Anterior cingulate cortex (tissue), 58 donors: ENCODE measurements at regions not wholly inside any gene's neighbourhood (a gene's known extent, or its start where the extent isn't known, plus 50 kb on each side); places are given as distances from the start of the nearest gene placed in this dataset.
A peak's percentile ranks its signal among the peaks of the same experiment; 100 is the strongest.

Source experiments
- DNase-seq, 58 donors: peaks; one replicate each; lab custom pipeline; 2025; lab: John Stamatoyannopoulos, UW

DNA sequence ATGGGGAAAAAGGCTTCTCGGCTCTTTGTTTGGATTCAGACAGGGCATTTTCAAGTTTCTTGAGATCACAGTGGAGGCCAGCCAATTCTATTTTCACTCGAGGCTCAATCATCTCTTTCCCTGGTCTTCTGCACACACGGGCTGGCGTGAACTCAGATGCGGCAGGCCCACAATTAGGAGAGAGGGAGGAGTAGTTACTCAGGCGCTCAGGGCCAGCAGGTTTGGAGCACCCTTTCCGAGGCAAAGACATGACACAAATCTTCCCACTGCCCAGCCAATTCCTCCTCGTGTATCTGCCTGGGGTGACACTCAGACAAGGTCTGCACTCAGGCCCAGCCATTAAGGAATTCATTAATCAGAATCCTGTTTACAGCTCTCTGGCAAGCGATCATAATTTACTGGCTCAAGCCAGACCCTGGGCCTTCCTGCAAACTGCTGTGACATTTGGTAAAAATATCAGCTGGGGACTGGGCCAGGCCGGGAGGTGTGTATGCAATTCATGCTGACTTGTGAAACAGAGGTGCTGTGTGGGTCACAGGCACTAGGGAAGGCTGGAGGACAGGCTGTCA is 68.1 kb upstream of the TLE3 start:
- DNase-seq = no peak

DNA sequence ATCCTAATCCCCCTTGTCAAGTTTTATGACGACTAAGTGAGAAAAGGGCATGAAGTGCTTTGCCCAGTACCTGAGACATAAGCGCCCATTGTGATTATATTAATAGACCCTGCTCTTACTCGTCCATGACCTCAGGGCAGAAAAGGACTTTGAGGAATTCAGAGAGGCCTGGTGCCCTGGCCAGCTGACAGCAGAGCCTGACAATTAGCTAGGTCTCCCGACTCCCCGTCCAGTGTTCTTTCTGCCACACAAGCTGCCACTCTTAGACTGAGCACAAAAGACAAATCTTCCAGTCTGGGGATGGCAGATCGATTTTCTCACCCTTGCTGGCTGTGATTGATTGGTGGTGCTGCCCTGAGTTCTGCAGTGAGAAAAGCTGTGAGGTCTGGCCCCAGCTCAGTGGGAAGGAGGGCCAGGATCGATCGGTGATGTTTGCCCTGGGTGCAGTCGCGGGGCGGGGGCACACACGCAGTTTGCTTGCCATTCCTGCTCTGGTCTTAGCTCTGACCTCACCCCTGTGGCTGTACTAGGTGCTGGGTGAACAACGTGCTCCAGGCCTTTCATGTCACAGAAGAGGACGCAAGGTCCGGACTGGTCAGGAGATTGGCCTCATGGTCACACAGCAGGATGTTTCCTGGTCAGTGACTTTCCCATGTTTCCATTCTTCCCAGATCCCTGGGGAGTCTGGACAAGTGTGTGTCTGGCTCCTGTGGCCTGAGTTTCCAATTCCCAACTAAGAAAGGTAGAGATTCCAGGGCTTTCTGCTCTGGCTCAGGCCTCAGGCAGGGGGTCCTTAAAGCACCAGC is 67.4 kb upstream of the TLE3 start:
- DNase-seq = no peak

DNA sequence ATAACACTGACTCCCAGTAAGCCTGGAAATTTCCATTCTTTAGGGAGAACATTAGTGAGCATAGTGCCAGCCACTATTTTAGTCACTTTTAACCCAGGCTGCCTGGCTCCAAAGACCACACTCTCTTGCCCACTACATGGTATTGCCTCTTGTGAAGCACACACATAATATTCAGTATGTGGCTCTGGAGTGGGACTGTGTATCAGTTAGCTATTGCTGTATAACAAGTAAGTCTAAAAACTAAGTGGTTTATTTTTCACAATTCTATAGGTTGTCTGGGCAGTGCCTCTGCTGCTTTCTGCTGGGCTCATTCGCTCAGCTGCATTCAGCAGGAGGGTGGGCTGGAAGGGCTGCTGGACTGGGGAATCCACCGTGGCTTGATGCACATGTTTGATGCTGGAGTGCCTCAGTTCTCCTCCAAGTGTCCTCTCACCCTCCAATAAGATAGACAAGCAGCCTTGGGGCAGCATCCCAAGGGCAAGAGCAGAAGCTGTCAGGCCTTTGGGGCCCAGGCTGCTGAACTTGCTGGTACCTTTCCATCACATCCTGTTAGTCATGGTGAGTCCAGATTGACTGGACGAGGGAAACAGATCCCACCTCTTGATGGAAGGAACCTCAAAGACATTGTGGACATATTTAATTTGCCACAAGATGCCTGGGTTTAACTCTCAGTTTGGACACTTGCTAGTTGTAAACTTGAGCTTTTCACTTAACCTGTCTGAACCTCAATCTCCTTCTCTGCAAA is 66.6 kb upstream of the TLE3 start:
- no peak for DNase-seq

DNA sequence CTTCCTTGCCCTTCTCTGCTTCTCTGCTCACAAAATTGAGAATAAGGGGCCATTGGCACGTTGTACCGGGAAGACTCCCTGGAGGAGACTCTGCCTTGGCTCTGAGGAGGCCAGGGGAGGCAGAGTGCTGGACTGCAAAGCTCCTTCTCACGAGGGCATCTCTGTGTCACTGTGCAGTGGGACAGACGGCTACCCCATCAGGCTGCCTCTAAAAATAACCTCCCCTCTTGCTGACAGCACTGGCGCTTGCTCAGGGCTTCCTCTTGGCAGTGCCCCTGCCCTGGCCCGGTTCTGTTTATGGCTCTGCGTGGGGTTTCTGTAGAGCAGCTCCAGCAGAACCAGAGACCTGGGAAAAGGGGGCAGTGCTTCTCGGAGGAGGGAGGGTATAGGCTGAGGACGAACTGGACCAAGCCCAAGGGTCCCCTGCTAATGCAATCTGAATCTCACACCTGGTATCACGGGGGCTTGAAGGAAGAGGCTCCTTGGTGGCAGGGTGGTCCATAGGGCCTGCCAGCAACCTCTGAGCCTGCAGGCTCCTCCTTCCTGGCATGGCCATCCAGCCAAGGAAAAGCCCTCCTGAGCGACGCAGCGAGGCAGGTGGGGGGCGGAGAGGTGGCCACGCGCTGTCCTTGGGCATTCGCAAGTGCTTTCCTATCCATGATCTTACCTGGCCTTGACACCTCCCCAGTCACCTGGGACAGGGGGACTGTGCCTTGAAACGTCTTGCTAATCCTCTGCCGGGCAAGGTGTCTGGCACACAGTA is 63.3 kb upstream of the TLE3 start:
- peak in 13 of 58 donors; percentile 3 to 35 (median 11) for DNase-seq

DNA sequence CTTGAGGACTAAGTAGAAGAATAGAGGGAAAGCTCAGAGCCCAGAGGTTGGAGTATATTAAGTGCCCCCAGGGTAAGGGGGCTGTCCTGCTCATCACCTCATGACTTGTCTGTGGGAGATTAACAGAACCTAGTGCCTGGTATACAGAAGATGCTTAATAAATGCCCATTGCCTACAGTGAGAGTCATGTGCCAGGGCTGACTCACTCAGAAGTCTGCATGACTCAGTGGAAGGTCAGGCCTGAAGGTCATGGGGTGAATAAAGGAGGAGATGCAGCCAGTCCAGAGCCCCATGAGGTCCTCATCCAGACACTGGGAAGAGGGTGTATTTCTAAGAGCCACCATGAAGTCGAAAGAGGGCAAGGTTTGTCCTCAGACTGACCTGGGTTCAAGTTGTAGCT is 62.5 kb upstream of the TLE3 start:
- no peak for DNase-seq

DNA sequence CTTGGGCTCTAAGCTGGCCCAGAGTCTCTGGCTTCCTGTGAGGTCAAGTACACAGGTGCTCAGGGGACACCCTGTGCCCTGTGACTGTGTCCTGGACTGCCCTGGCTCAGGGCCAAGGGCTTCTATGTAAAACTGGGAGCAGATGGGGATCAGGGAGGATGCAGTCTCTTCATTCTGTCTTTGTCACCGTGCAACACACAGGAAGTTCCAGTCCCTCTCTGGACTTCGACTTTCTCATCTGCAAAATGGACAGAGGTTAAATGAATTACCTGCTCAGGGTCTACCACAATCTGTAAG is 61.9 kb upstream of the TLE3 start:
- DNase-seq = no peak

DNA sequence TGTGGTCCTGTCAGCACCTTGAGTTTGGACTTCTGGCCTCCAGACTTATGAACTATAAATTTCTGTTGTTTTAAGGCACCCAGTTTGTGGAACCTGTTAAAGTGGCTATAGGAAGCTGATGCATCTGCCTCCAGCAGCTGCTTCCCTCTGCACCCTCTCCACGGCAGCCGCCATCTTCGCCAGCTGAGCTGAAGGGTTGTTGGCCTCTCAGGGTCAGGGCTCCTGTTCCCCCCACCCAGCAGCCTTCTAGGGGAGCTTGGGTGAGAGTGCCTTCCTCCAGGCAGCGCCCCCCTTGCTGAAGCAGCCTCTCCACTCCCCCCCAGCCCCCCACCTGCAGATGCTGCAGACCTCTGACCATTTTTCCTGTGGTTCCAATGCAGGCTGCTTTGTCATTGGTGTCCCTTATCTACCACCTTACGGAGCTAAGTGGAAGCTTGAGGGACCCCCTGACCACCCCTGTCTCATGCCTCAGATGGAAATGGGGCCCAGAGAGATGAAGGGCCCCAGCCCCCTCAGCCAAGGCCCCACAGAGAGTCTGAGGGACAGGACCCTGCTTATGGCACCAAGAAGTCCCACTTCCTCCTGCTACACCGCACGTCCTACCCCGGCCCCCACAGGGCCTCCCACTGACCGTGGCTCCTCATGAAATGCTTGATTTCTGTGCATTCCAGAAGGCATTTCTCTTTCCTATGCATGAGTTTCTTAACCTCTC is 61.4 kb upstream of the TLE3 start:
- no peak for DNase-seq

DNA sequence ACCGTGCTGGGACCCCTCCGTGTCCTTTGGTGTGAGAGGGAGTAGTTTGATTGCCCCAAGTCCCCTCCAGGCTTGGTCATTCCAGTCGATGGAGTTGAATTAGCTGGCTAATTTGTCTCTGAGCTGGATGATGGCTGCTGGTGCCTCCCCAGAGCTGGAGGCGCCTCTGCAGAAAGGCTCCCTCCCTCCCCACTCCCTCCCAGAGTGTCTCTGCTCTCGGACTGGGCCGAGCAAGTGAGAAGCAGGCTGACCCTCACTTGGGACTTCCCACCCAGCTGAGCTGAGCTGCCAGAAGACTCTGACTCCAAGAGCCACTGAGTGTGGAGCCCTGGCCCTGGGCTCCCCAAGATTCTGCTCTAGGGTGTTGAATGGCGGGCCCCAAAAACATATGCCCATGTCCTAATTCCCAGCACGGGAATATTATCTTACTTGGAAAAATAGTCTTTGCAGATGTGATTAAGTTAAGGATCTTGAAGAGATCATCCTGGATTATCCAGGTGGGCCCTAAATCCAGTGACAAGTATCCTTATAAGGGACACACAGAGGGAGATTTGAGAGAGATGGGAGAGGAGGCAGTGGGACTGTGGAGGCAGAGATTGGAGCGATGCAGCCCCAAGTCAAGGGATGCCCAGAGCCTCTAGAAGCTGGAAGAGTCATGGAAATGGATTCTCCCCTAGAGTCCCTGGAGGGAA is 60.7 kb upstream of the TLE3 start:
- DNase-seq = no peak

DNA sequence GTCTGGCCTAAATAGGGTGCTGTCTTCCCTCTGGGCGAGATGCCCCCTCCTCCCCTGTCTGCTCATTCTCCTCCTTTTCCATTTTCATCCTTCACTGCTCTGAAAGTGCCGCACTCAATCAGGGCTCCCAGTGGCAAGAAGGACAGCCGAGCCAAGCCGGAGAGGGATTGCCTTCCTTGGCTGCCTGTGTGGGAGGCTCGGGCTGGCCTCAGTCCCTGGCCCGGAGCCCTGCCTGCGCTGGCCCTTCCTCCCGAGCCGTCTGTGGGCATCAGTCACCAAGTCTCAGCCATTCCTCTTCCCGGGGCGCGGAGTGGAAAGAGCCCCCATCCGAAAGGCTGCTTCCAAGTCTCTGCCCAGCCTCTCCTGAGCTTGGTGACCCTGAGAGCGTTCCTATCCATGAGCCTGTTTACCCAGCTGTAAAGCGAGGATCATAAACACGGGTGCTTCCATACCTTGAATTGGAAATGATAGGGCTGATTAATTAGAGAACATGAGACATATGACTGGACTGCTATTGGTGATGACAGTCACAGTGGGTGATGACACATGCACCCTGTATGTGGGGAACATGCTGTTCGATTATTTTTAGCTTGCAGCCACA is 59.1 kb upstream of the TLE3 start:
- DNase-seq = peak in 39 of 58 donors; percentile 6 to 70 (median 32)

DNA sequence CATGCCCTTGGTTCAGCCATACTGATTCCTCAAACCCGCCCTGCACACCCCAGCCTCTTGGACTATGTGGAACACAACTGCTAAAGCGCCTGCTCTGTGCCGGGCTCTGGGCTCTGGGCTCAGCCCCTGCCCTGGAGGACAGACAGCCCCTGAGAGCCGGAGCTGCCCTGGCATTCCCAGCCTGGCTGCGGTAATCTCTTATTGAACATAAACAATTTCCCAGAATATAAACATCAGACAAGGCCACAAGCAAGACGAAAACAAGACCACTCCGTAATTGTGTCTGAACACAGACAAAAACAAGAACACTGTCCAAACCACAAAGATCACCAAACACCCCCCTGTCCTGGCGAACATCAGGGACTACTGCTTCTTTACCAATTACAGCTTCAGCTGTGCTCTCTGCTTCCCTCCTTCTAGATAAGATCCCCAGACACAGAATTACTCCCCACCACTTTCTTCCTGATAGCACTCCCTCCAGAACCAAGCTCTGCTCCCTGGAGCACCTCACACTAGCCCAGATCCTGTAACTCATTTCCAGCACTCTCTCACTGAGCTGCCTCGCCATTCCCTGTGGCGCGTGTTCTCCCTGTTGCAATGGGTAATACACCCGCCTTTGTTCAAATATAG is 57.1 kb upstream of the TLE3 start:
- no peak for DNase-seq

DNA sequence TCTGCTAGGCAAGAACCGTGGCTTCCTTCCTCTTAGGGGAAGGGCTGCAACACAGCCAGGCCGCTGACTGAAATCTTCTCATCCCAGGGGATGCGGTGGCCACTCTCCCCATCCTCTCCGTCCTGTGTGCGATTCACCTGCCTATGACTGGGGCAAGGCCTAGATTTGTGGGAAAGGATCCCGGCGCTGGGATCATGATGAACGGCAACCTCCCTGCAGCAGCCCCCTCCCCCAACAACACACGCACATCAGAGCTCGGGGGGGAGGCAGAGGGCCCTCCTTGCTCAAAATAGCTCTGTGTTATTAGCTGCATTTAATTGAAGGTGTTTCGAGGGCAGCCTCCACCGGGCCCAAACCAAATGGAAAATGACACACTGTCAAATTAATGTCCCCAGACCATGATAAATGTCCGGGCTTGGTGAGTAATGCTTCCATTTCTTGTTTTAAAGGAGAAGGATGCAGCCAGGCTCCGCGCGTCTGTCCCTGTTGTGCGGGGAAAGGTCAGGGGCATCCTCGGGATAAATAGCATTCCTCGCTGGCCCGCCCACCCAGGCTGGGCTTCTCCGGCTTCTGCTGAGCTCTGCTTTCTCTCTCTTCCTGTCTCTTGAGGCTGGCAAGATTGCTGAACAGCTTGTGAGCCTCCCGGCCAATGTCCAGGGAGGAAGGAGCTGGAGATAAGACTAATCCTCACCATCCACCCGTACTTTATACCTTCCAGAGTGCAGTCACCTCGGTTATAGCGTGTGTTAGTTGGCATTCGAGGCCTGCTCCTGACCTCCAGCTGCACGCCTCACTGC is 56.4 kb upstream of the TLE3 start:
- no peak for DNase-seq

DNA sequence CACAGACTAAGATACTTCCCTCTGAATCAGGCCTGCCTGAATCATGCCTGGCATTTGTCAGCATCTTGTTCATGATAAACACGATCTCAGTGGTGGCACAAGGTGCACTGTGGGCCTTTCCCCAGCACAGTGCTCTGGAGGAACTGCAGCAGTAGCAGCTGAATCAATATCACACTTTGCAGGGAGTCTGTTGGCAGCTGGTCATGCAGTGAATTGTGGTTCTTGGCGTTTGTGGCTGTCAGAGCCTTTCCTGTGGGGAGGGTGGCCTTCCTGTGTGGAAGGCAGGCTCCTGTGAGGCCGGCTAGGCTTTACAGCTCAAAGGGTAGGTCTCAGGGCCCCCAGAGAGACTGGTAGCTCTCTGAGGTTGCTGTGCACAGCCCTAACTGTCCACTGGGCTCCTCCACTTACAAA is 54.4 kb upstream of the TLE3 start:
- DNase-seq = peak in 9 of 58 donors; percentile 2 to 60 (median 16)

DNA sequence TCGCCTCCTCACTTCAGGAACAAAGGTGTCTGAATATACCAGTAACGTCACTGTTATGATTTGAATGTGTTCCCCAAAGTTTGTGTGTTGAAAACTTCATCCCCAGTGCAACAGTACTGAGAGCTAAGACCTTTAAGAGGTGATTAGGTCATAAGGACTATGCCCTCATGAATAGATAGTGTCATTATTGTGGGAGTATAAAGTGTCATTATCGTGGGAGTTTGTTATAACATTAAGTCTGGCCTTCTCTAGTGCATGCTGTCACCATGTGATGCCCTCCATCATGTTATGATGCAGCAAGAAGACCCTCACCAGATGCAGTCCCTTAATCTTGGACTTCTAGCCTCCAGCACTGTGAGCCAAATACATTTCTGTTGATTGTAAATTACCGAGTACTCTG is 53.7 kb upstream of the TLE3 start:
- DNase-seq = no peak

DNA sequence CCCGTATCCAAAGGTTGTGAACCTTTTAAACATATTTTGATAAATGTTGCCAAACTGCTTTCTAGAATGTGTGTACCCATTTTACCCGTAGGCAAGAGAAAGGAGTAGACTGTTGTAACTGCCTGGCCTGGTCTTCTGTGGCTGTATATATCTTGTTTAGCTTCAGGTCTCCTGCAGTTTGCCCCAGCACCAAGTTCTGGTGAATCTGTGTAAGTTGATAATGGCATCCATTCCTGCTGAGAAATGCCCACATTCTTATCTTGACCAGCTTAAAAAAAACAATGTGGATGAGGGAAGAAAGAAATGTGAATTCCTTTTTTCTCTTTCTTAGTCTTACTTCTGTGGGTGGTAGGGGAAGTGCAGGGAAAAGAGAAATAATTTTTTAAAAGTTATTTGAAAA is 53.3 kb upstream of the TLE3 start:
- no peak for DNase-seq

DNA sequence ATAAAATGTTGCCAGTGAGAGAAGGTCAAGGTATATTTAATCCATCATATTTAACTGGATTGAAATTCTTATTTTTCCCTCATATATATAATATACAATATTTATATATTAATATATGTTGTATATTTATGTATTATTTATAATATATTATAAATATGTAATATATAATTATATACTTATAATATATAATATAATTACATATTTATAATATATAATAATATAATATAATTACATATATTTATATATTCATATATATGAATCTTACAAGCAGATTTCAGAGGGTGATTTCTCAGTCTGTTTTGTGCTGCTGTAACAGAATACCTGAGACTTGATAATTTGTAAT is 52.7 kb upstream of the TLE3 start:
- no peak for DNase-seq

DNA sequence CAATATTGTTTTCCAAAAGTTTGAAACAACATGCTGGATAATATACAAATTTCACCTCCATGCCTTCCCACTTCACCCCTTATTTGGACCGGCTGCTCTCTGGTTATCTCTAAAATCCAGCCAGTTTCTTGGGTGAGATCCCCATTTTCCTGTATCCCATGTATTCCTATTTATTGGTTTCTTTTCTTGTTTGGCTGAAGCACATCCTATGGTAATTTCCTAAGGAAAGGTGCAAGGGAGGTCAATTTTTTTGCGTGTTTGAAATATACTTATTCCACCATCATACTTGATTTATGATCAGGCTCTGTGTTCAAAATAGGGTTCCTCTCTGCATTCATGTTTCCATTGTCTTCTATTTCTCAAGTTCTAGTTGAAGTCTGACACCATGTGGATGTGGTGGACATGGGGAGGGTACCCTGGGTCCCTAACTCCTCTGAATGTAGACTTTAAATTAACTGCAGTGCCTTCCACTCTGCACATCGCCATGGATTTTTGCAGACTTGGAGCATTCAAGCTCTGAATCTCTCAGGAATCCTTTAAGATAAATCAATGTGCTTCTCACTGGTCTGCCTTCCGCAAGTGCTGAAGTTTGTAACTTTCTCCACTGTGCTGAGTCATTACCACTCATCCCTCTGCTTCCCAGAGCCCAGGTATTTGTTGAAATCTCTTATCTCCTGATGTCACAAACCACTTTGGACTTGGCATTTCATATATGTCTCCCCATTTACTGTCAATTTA is 52.1 kb upstream of the TLE3 start:
- DNase-seq = no peak

DNA sequence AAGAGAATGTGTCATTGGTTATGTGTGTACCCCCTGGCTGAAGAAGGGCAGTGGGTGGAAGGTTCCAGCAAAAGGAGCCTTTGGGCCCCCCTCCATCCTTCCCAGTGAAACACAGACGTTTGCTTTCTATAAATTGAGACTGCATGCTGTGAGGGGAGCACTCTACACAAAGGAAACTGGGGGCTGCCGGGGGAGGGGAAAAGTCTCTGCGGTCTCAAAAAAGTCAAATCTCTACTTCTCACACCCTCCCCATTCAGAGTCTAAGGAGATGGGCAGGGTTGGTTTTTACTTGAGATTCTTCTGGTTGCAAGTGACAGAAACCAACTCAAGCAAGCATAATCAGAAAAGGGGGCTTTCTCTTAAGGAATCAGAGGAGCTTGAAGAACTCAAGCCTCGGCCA is 50.1 kb upstream of the TLE3 start:
- no peak for DNase-seq
